DND-41 (cell line): ENCODE measurements at regions not wholly inside any gene's neighbourhood (a gene's known extent, or its start where the extent isn't known, plus 50 kb on each side); places are given as distances from the start of the nearest gene placed in this dataset.

ENCODE experiments used
- ATAC-seq: fragments of 200-7000 bp; cut with Tn5 transposase; 3 replicates; pipeline ENCODE4 v1.9.1; 2021; ENCODE audit warnings: low read depth; ENCODE audit not compliant: insufficient read depth
- DNase-seq: peaks from one replicate; pipeline ENCODE4 v3.0.0-alpha.2; 2020
- H2AFZ ChIP-seq: 2 replicates; pipeline ENCODE4 v1.6.0; 2012; ENCODE audit warnings: low read depth, low read length
- H3K27ac ChIP-seq: 2 replicates; pipeline ENCODE4 v1.5.1; 2012; ENCODE audit warnings: low read length, inconsistent platforms
- H3K27me3 ChIP-seq: fragments of 200-600 bp; sonication (generic); 2 replicates; pipeline ENCODE4 v1.6.0; 2012; ENCODE audit warnings: low read length, mild to moderate bottlenecking, inconsistent platforms; ENCODE audit not compliant: insufficient read depth, poor library complexity
- H3K36me3 ChIP-seq: 2 replicates; pipeline ENCODE4 v1.5.1; 2012; ENCODE audit warnings: low read length, inconsistent platforms; ENCODE audit not compliant: insufficient read depth
- H3K4me1 ChIP-seq: 2 replicates; pipeline ENCODE4 v1.5.1; 2012; ENCODE audit warnings: mild to moderate bottlenecking, low read length; ENCODE audit not compliant: insufficient read depth
- H3K4me2 ChIP-seq: 2 replicates; pipeline ENCODE4 v1.6.0; 2012; ENCODE audit warnings: mild to moderate bottlenecking, moderate library complexity, low read length, inconsistent platforms; ENCODE audit not compliant: insufficient read depth
- H3K4me3 ChIP-seq, 2 experiments: fragments of 200-600 bp in 1 of 2; shearing (Covaris generic) in 1 of 2; 2 replicates each; pipeline ENCODE4 v1.5.1; 2012 to 2016; ENCODE audit warnings: inconsistent platforms in 2 of 2, low read length in 2 of 2, mild to moderate bottlenecking in 2 of 2, low read depth in 1 of 2, moderate library complexity in 1 of 2
- H3K79me2 ChIP-seq: 2 replicates; pipeline ENCODE4 v1.6.0; 2012; ENCODE audit warnings: low read length, inconsistent platforms; ENCODE audit not compliant: insufficient read depth
- H3K9ac ChIP-seq: 2 replicates; pipeline ENCODE4 v1.6.0; 2012; ENCODE audit warnings: low read depth, mild to moderate bottlenecking, inconsistent platforms, low read length, moderate library complexity
- H3K9me3 ChIP-seq: 2 replicates; pipeline ENCODE4 v1.5.1; 2012; ENCODE audit warnings: low read length, moderate library complexity, mild to moderate bottlenecking, inconsistent platforms; ENCODE audit not compliant: insufficient read depth, severe bottlenecking
- H4K20me1 ChIP-seq: 2 replicates; pipeline ENCODE4 v1.6.0; 2012; ENCODE audit warnings: low read length; ENCODE audit not compliant: insufficient read depth
- EZH2 ChIP-seq: IDR thresholded peaks from 3 replicates; pipeline ENCODE4 v1.6.1; 2012; ENCODE audit warnings: borderline replicate concordance, low read depth, mild to moderate bottlenecking, moderate library complexity, low read length, inconsistent platforms; ENCODE audit not compliant: severe bottlenecking
- TF ChIP-seq, protein P1 (sequence below): IDR thresholded peaks from 2 replicates; pipeline ENCODE4 v1.5.1; 2012; ENCODE audit warnings: borderline replicate concordance, low read length, moderate library complexity, mild to moderate bottlenecking; ENCODE audit not compliant: poor library complexity, severe bottlenecking; ENCODE audit errors: extremely low read depth

DNA sequence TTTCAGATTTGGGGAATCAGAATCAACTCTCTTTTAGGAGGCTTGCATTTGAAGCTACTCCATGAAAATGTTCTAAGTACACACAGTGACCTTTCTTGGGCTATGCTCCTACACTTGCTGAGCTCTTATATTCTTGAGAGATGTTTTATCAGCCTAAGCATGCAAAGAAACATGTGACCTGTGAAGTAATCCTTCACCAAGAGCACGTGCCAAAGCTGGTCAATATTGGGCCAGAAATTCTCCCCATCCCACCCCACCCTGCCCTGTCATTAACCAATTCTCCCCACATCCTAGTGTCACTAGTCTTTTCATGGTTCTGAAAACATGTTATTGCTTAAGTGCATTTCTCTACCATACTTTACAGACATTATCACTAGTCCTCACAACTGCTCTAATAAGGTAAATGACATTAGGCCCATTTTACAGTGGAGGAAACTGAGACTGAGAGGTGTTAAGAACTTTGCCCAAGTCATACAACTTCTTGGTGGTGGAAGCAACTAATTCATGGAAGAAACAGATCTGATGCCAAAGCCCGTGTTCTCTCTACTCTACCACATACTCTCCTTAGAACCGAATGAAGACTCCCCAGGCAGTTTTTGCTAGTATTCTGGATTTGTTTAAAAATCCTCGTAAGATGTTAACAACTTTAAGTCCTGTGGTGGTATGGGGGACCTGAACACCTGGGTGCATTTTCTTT lies 200.6 kb downstream of the PTEN start:
- peak overlapping the region; percentile 90 for H3K27ac ChIP-seq
- H3K9me3 ChIP-seq, result no peaks in the 10 kb centered on the region
- no peak overlapping the region for H3K4me3 ChIP-seq
- H3K4me2 ChIP-seq, result no peak overlapping the region
- no peaks in the 10 kb centered on the region for H3K79me2 ChIP-seq
- H2AFZ ChIP-seq, result peak overlapping the region; percentile 66; the same call in 1 of the 2 replicates
- no peaks in the 10 kb centered on the region for H3K36me3 ChIP-seq
- no peaks in the 10 kb centered on the region for H4K20me1 ChIP-seq
- peak overlapping the region; percentile 55; the same call in 1 of the 2 replicates for H3K9ac ChIP-seq
- no peak for ATAC-seq
- no peak for DNase-seq
- H3K27me3 ChIP-seq, result no peaks in the 10 kb centered on the region
- TF ChIP-seq, protein P1, sequence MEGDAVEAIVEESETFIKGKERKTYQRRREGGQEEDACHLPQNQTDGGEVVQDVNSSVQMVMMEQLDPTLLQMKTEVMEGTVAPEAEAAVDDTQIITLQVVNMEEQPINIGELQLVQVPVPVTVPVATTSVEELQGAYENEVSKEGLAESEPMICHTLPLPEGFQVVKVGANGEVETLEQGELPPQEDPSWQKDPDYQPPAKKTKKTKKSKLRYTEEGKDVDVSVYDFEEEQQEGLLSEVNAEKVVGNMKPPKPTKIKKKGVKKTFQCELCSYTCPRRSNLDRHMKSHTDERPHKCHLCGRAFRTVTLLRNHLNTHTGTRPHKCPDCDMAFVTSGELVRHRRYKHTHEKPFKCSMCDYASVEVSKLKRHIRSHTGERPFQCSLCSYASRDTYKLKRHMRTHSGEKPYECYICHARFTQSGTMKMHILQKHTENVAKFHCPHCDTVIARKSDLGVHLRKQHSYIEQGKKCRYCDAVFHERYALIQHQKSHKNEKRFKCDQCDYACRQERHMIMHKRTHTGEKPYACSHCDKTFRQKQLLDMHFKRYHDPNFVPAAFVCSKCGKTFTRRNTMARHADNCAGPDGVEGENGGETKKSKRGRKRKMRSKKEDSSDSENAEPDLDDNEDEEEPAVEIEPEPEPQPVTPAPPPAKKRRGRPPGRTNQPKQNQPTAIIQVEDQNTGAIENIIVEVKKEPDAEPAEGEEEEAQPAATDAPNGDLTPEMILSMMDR, result no peak
- no peak for TF ChIP-seq EZH2
- peaks cover 96% of the 10 kb centered on the region for H3K4me1 ChIP-seq

DNA sequence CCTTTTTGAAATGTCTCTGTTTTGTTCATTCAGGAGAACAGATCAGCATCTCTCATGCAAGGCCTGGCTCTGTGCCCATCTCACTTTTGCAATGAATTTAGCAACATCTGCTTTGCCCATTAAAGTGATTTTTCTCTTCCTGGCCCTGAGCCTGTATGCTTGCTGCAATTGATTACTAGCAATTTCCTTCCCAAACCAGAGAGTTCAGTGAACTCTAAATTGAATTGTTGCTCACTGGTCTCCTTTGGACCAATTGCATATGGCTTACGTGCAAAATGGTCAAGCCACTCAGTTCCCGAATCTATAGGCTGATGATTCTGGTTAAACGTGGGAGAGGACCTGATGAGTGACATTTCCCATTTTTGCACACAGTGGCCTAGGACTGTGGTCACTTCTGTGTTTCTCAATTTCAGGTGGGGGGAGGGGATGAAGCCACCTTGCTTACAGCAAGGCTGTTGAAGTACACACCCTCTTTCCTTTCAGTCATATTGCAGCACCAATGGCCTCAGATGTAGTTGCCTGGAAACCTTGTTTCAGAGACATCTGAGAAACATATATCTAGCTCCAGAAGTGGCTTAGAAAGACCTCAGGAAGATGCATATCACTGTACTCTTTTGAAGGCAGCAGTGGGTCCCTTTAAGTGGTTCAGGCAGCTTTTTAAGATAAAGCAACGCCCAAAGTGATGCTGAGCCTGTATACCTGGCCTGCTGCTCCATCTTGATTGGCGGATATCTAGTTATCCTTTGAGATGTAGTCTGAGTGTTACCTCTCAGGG lies 201.4 kb downstream of the PTEN start:
- ATAC-seq (peak; percentile 70), DNase-seq (peak; percentile 69)
- Histone ChIP-seq H3K27ac (peak overlapping the region; percentile 90), H3K9me3 (no peaks in the 10 kb centered on the region), H3K27me3 (no peaks in the 10 kb centered on the region), H3K4me1 (peaks cover 96% of the 10 kb centered on the region), H2AFZ (no peak overlapping the region; the same call in 1 of the 2 replicates), H3K4me3 (no peak overlapping the region), H3K36me3 (no peaks in the 10 kb centered on the region), H3K4me2 (no peak overlapping the region), H4K20me1 (no peaks in the 10 kb centered on the region), H3K9ac (peak overlapping the region; percentile 14; the same call in 1 of the 2 replicates), H3K79me2 (no peaks in the 10 kb centered on the region)
- TF ChIP-seq, protein P1, result no peak
- TF ChIP-seq EZH2, result no peak

DNA sequence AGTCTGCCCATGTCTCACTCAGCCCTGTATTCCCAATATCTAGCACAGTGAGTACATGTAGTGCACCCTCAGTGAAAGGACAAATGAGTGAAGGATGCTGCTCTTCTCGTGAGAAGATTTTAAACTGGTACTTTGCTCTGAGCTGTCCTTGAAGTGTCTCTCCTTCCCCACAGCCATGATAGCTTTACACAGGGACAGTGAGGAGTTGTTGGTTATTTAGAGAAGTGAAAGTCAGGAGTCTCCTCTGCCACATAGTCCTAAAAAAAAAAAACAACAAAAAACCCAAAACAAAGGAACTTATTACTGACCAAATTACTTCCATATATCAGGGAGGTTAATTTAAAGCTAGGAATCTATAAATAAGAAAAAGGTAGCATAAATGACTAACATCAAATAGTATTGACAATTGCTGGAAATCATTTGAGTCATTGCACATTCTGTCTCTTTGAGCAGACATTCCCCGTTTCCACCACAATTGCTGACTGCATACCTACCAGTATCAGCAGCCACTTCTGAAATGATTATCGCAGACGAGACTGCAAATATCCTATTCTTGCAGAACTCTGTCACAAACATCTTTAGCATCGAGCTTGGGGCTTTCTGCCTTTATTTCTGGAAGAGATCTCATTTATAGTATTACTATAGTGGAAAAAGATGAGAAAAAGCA lies 202.1 kb downstream of the PTEN start:
- no peaks in the 10 kb centered on the region for H3K9me3 ChIP-seq
- H4K20me1 ChIP-seq, result no peaks in the 10 kb centered on the region
- H3K4me2 ChIP-seq, result no peak overlapping the region
- no peak for ATAC-seq
- no peak overlapping the region for H3K9ac ChIP-seq
- peaks cover 93% of the 10 kb centered on the region for H3K4me1 ChIP-seq
- no peaks in the 10 kb centered on the region for H3K36me3 ChIP-seq
- no peak overlapping the region for H2AFZ ChIP-seq
- H3K4me3 ChIP-seq, result no peak overlapping the region
- DNase-seq, result no peak
- no peaks in the 10 kb centered on the region for H3K79me2 ChIP-seq
- peak overlapping the region; percentile 90 for H3K27ac ChIP-seq
- TF ChIP-seq, protein P1, result no peak
- TF ChIP-seq EZH2, result no peak
- H3K27me3 ChIP-seq, result no peaks in the 10 kb centered on the region
